Right atrium auricular region (tissue), 2 donors: ENCODE measurements at regions not wholly inside any gene's neighbourhood (a gene's known extent, or its start where the extent isn't known, plus 50 kb on each side); places are given as distances from the start of the nearest gene placed in this dataset.

Source experiments
- DNase-seq: peaks from one replicate; pipeline ENCODE4 v3.0.0-alpha.2; 2019; ENCODE audit warnings: low spot score
- H3K27ac ChIP-seq, 2 donors: fragments of 200-600 bp; sonication (generic); 1 replicate in 1 of 2; 2 replicates in 1 of 2; pipeline ENCODE4 v1.5.1; 2016 to 2019
- H3K27me3 ChIP-seq, 2 donors: fragments of 200-600 bp; sonication (generic); one replicate each; pipeline versions ENCODE4 v1.5.1 to v1.6.0; 2017 to 2019
- H3K36me3 ChIP-seq: fragments of 200-600 bp; sonication (generic); one replicate; pipeline ENCODE4 v1.5.1; 2016
- H3K4me1 ChIP-seq, 2 donors: fragments of 200-600 bp; sonication (generic); one replicate each; pipeline versions ENCODE4 v1.5.1 to v1.6.0; 2017 to 2019
- H3K4me3 ChIP-seq, 2 donors: fragments of 200-600 bp; sonication (generic); 1 replicate in 1 of 2; 2 replicates in 1 of 2; pipeline ENCODE4 v1.5.1; 2017 to 2019; ENCODE audit warnings: mild to moderate bottlenecking in 1 of 2, moderate library complexity in 1 of 2
- H3K9me3 ChIP-seq, 2 donors: fragments of 200-600 bp; sonication (generic); one replicate each; pipeline ENCODE4 v1.5.1; 2019
- CTCF ChIP-seq, 2 donors: fragments of 200-600 bp; sonication (generic); IDR thresholded peaks; one replicate each; pipeline ENCODE4 v1.5.1; 2019; ENCODE audit warnings: antibody characterized with exemption in 2 of 2

DNA sequence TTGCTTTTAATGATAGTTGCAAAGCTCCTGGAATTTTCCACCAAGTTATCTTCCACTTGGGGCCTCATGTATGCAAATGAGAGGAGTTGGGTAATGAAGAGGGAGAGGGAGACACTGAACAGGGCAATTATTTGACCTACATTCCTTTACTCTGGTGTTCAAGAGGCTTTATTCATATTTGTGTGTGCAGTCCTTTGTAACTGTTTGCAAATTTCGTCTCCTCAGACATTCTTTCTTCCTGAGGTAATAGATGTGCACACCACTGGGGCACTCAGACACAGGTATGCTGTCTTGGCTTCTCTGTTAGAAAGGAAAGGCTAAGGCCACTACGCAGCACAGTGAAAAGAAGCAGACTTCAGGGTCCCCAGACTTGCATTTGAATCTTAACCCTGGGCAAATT lies 189.7 kb upstream of the IL12A start:
- peaks cover 0 to 70% of the 10 kb centered on the region in 2 donors for H3K4me1 ChIP-seq
- DNase-seq, result no peak
- H3K27ac ChIP-seq, result peak overlapping the region; percentile 54 to 83
- H3K4me3 ChIP-seq, result no peak overlapping the region
- H3K36me3 ChIP-seq, result no peaks in the 10 kb centered on the region
- no peak for TF ChIP-seq CTCF (IDR thresholded peaks at IDR 0.05)
- H3K9me3 ChIP-seq, result no peaks in the 10 kb centered on the region
- H3K27me3 ChIP-seq, result no peaks in the 10 kb centered on the region

GRCh38 chr3:159800434-159801155 lies 188.0 kb upstream of the IL12A start:
- Histone ChIP-seq H3K4me3 (no peak overlapping the region), H3K36me3 (no peaks in the 10 kb centered on the region), H3K27ac (peak overlapping the region in 1 of 2 donors; percentile 15), H3K9me3 (no peaks in the 10 kb centered on the region), H3K4me1 (peaks cover 0 to 67% of the 10 kb centered on the region in 2 donors), H3K27me3 (no peaks in the 10 kb centered on the region)
- TF ChIP-seq CTCF (IDR thresholded peaks at IDR 0.05), result no peak
- no peak for DNase-seq

- no peak for TF ChIP-seq CTCF (IDR thresholded peaks at IDR 0.05)
- Histone ChIP-seq H3K27ac (no peak overlapping the region), H3K9me3 (no peaks in the 10 kb centered on the region), H3K4me3 (no peak overlapping the region), H3K4me1 (peaks cover 0 to 49% of the 10 kb centered on the region in 2 donors), H3K36me3 (no peaks in the 10 kb centered on the region), H3K27me3 (no peaks in the 10 kb centered on the region)
- DNase-seq, result no peak
Measured at GRCh38 chr3:159802864-159803263, 185.8 kb upstream of the IL12A start.

GRCh38 chr3:159803459-159803858 lies 185.2 kb upstream of the IL12A start:
- H3K27ac ChIP-seq, result peak overlapping the region in 1 of 2 donors; percentile 52
- no peaks in the 10 kb centered on the region for H3K9me3 ChIP-seq
- DNase-seq, result no peak
- no peak overlapping the region for H3K4me3 ChIP-seq
- H3K36me3 ChIP-seq, result no peaks in the 10 kb centered on the region
- H3K27me3 ChIP-seq, result no peaks in the 10 kb centered on the region
- TF ChIP-seq CTCF (IDR thresholded peaks at IDR 0.05), result no peak
- H3K4me1 ChIP-seq, result peaks cover 0 to 48% of the 10 kb centered on the region in 2 donors

DNA sequence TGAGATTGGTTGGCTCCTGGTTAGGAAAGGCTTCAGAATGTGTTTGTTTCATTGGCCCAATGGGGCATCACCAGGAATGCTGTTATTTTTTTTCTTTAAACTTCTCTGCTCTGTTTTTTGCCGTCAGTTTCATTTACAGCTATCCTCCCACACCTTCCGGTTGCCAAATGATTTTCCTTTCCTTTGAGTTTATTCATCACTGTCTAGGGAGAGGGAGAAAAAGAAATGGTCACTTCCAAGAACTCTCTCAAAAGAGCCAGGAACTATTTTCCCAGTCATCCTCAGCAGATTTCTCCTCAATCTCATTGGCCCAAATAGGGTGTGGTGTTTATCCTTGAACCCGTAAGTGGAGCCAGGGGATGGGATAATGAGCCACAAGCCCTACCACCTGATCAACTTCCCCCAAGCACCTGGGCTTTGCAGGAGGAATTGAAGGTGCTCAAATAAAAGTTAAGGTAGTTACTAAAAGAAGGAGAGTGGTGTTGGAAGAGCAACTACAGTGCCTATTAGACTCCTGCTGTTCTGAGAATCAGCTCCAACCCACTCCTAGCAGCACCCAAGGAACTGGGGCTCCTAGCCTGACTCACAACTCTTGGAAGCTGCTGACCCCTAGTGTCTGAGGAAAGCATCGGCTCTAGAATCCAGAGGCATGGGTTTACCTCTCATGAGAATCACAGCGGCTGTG lies 183.8 kb upstream of the IL12A start:
- DNase-seq, result peak; percentile 72
- H3K27me3 ChIP-seq, result no peaks in the 10 kb centered on the region
- peak overlapping the region; percentile 13 to 52 for H3K27ac ChIP-seq
- H3K36me3 ChIP-seq, result no peaks in the 10 kb centered on the region
- H3K4me1 ChIP-seq, result peaks cover 0 to 36% of the 10 kb centered on the region in 2 donors
- H3K4me3 ChIP-seq, result no peak overlapping the region
- H3K9me3 ChIP-seq, result no peaks in the 10 kb centered on the region
- peak; percentile 74 to 92 for TF ChIP-seq CTCF (IDR thresholded peaks at IDR 0.05)
